HCT116 (cell line): ENCODE measurements at regions not wholly inside any gene's neighbourhood (a gene's known extent, or its start where the extent isn't known, plus 50 kb on each side); places are given as distances from the start of the nearest gene placed in this dataset.

Source experiments
- ATAC-seq: fragments of 200-7000 bp; cut with Tn5 transposase; 2 replicates; pipeline ENCODE4 v1.9.1; 2020; ENCODE audit warnings: mild to moderate bottlenecking, moderate library complexity
- BruUV-seq: library from RNA; stranded (reverse); fragments of 400-500 nt; replicated peaks from 2 replicates; lab custom pipeline; 2021; lab: Mats Ljungman, UMichigan
- CTCF ChIA-PET: fragments of 300-600 bp; sonication (Branson Sonifier 250); formaldehyde crosslinking; loops from one replicate; lab custom pipeline; 2021; ENCODE audit warnings: antibody characterized with exemption; lab: Charles Lee
- POLR2A ChIA-PET: fragments of 300-600, 350-600 bp; sonication (Branson Sonifier 250); formaldehyde crosslinking; loops from one replicate; lab custom pipeline; 2021; ENCODE audit warnings: antibody characterized with exemption; lab: Charles Lee
- RAD21 ChIA-PET, 2 experiments: fragments of 300-600 bp; sonication (Branson Sonifier 250); formaldehyde crosslinking; loops; one replicate each; lab custom pipeline; 2023; ENCODE audit warnings: low total read pairs in 2 of 2; ENCODE audit not compliant: uncharacterized antibody in 2 of 2, unreplicated experiment in 2 of 2, low non-redundant PET in 1 of 2; lab: Charles Lee
- DNase-seq: peaks from one replicate; pipeline ENCODE4 v3.0.0-alpha.2; 2010; ENCODE audit warnings: low read depth, low spot score
- H2AFZ ChIP-seq: fragments of 200-600 bp; shearing (Covaris generic), sonication (generic); 2 replicates; pipeline ENCODE4 v1.6.1; 2017; ENCODE audit warnings: low read depth, mixed run types, mixed read lengths, antibody characterized with exemption, low read length; ENCODE audit not compliant: poor library complexity, severe bottlenecking
- H3K27ac ChIP-seq: 2 replicates; pipeline ENCODE4 v1.5.1; 2012; ENCODE audit warnings: low read depth, low read length
- H3K27me3 ChIP-seq: fragments of 200-600 bp; sonication (generic); 2 replicates; pipeline ENCODE4 v1.6.1; 2016; ENCODE audit warnings: mixed run types, low read length, mixed read lengths; ENCODE audit not compliant: insufficient read depth
- H3K36me3 ChIP-seq, 2 experiments: fragments of 200-500 bp in 1 of 2; fragments of 200-600 bp in 1 of 2; sonication (Bioruptor generic) in 1 of 2; sonication (generic) in 1 of 2; 2 replicates each; pipeline versions ENCODE4 v1.5.1 to v1.6.1; 2014 to 2016; ENCODE audit warnings: low read length in 2 of 2, inconsistent platforms in 1 of 2, mixed read lengths in 1 of 2, mixed run types in 1 of 2; ENCODE audit not compliant: insufficient read depth in 2 of 2, control insufficient read depth in 1 of 2
- H3K4me1 ChIP-seq, 2 experiments: fragments of 200-600 bp in 1 of 2; sonication (generic) in 1 of 2; 2 replicates each; pipeline versions ENCODE4 v1.5.1 to v1.6.1; 2012 to 2017; ENCODE audit warnings: low read length in 2 of 2, inconsistent platforms in 1 of 2, mild to moderate bottlenecking in 1 of 2, mixed read lengths in 1 of 2, mixed run types in 1 of 2, moderate library complexity in 1 of 2; ENCODE audit not compliant: insufficient read depth in 2 of 2, control insufficient read depth in 1 of 2
- H3K4me2 ChIP-seq: fragments of 200-600 bp; sonication (generic); 2 replicates; pipeline ENCODE4 v1.6.1; 2017; ENCODE audit warnings: mixed run types, low read length, mixed read lengths
- H3K4me3 ChIP-seq, 2 experiments: fragments of 200-600 bp in 1 of 2; sonication (generic) in 1 of 2; replicated peaks in 1 of 2; 2 replicates each; pipeline ENCODE4 v1.5.1; 2011 to 2016; ENCODE audit warnings: low read length in 2 of 2, control low read depth in 1 of 2, low read depth in 1 of 2, mild to moderate bottlenecking in 1 of 2, mixed read lengths in 1 of 2, mixed run types in 1 of 2
- H3K79me2 ChIP-seq: fragments of 200-600 bp; sonication (generic); 2 replicates; pipeline ENCODE4 v1.6.1; 2017; ENCODE audit warnings: mild to moderate bottlenecking, mixed run types, low read length, moderate library complexity, mixed read lengths; ENCODE audit not compliant: insufficient read depth
- H3K9ac ChIP-seq: fragments of 200-600 bp; sonication (generic); 2 replicates; pipeline ENCODE4 v1.6.1; 2016; ENCODE audit warnings: low read length, mixed read lengths
- H3K9me2 ChIP-seq: fragments of 200-600 bp; sonication (generic), shearing (Covaris generic); 2 replicates; pipeline ENCODE4 v1.6.1; 2017; ENCODE audit warnings: mixed run types, mild to moderate bottlenecking, moderate library complexity; ENCODE audit not compliant: insufficient read depth
- H3K9me3 ChIP-seq, 2 experiments: fragments of 200-500 bp in 1 of 2; fragments of 200-600 bp in 1 of 2; sonication (Bioruptor generic) in 1 of 2; sonication (generic) in 1 of 2; 2 replicates each; pipeline ENCODE4 v1.6.1; 2014 to 2017; ENCODE audit warnings: low read length in 2 of 2, mixed read lengths in 2 of 2, inconsistent platforms in 1 of 2, low read depth in 1 of 2, mild to moderate bottlenecking in 1 of 2, mixed run types in 1 of 2, moderate library complexity in 1 of 2; ENCODE audit not compliant: control insufficient read depth in 1 of 2, insufficient read depth in 1 of 2
- H4K20me1 ChIP-seq: fragments of 200-600 bp; sonication (generic), shearing (Covaris generic); 2 replicates; pipeline ENCODE4 v1.6.1; 2017; ENCODE audit warnings: mixed run types, mild to moderate bottlenecking, moderate library complexity; ENCODE audit not compliant: insufficient read depth
- CBX3 ChIP-seq: IDR thresholded peaks from 2 replicates; pipeline ENCODE4 v1.6.1; 2012; ENCODE audit warnings: low read depth
- EZH2 ChIP-seq: fragments of 200-600 bp; sonication (generic); IDR thresholded peaks from 2 replicates; pipeline ENCODE4 v1.6.1; 2017; ENCODE audit warnings: antibody characterized with exemption, mixed run types
- EZH2phosphoT487 ChIP-seq: fragments of 200-600 bp; IDR thresholded peaks from 2 replicates; pipeline ENCODE4 v1.6.1; 2018; ENCODE audit warnings: antibody characterized with exemption, borderline replicate concordance
- JUND ChIP-seq: IDR thresholded peaks from 2 replicates; pipeline ENCODE4 v1.6.1; 2012
- POLR2AphosphoS5 ChIP-seq: IDR thresholded peaks from 2 replicates; pipeline ENCODE4 v1.6.1; 2011; ENCODE audit warnings: mild to moderate bottlenecking, low read depth, low read length, moderate library complexity
- RAD21 ChIP-seq: IDR thresholded peaks from 2 replicates; pipeline ENCODE4 v1.6.1; 2012; ENCODE audit warnings: low read depth, mild to moderate bottlenecking
- SIN3A ChIP-seq: IDR thresholded peaks from 2 replicates; pipeline ENCODE4 v1.6.1; 2012; ENCODE audit warnings: low read depth
- TCF7L2 ChIP-seq: IDR thresholded peaks from 2 replicates; pipeline ENCODE4 v1.7.0; 2011; ENCODE audit warnings: borderline replicate concordance, inconsistent platforms; ENCODE audit not compliant: insufficient read depth, insufficient read length; ENCODE audit errors: extremely low read depth
- intact Hi-C: fragments of 100-400 bp; cut with micrococcal nuclease; formaldehyde crosslinking; loops from 2 replicates; pipeline ENCODE4 v1.10.0; 2022
- TF ChIP-seq, protein P1 (sequence below), 3 experiments: fragments of 200-600 bp in 1 of 3; sonication (generic) in 1 of 3; IDR thresholded peaks in 2 of 3; conservative IDR thresholded peaks in 1 of 3; 2 replicates each; pipeline ENCODE4 v1.5.1; 2012 to 2017; ENCODE audit warnings: low read depth in 2 of 3, low read length in 2 of 3, antibody characterized with exemption in 1 of 3, borderline replicate concordance in 1 of 3, control low read depth in 1 of 3, mild to moderate bottlenecking in 1 of 3, mixed read lengths in 1 of 3, mixed run types in 1 of 3, moderate library complexity in 1 of 3; ENCODE audit not compliant: insufficient read depth in 1 of 3
- TF ChIP-seq, protein P2 (sequence below): IDR thresholded peaks from 2 replicates; pipeline ENCODE4 v1.6.1; 2012

DNA sequence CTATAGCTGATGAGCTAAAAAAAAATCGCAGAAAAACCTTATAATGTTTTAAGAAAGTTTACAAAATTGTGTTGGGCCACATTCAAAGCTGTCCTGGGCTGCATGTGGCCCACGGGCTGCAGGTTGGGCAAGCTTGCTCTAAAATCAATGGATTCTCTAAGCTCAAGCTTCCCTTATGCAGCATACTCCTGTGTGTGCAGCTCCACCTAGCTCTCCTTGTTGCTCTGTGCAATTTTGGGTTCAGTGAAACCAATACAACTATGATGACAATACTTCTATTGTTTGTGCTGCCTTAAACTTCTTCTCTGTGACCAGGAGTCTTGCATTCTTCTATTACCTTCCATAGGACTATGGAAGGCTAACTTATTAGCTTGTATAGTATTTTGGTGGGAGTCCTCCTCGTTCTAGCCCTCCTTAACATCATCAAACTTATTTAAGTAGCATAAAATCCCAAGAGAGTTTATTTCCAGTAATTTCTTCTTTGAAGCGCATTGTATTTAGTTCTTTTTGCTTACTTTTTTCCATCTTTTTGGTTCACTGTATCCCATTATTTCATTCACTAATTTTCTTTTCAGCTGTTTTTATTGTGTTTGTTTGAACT is 170.9 kb upstream of the SMIM30 start:
- Histone ChIP-seq H3K36me3 (no peaks in the 10 kb centered on the region), H3K27ac (no peak overlapping the region)
- TF ChIP-seq CBX3 (0 out of 2 replicates have a peak, but pooled peaks have one; percentile 29), RAD21 (peak; percentile 82), EZH2phosphoT487 (no peak)
- TF ChIP-seq, protein P1, sequence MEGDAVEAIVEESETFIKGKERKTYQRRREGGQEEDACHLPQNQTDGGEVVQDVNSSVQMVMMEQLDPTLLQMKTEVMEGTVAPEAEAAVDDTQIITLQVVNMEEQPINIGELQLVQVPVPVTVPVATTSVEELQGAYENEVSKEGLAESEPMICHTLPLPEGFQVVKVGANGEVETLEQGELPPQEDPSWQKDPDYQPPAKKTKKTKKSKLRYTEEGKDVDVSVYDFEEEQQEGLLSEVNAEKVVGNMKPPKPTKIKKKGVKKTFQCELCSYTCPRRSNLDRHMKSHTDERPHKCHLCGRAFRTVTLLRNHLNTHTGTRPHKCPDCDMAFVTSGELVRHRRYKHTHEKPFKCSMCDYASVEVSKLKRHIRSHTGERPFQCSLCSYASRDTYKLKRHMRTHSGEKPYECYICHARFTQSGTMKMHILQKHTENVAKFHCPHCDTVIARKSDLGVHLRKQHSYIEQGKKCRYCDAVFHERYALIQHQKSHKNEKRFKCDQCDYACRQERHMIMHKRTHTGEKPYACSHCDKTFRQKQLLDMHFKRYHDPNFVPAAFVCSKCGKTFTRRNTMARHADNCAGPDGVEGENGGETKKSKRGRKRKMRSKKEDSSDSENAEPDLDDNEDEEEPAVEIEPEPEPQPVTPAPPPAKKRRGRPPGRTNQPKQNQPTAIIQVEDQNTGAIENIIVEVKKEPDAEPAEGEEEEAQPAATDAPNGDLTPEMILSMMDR (IDR thresholded peaks at IDR 0.05 in 2 of 3, conservative IDR thresholded peaks at IDR 0.05 in 1 of 3; ENCODE audit: borderline replicate concordance in 1 of 3, insufficient read depth in 1 of 3, low read depth in 2 of 3, low read length in 2 of 3) = peak; percentile 53 to 66 (median 54); a peak in 5 of 6 replicates
- TF ChIP-seq, all 23 proteins: peak for 3
- BruUV-seq = no TSS peak
- Histone ChIP-seq H2AFZ (no peak overlapping the region), H3K4me3 (no peak overlapping the region), H3K9ac (no peak overlapping the region), H3K27me3 (no peaks in the 10 kb centered on the region), H3K4me2 (no peak overlapping the region), H3K9me2 (no peaks in the 10 kb centered on the region), H4K20me1 (no peaks in the 10 kb centered on the region), H3K4me1 (no peaks in the 10 kb centered on the region; a peak in 1 of 4 replicates), H3K9me3 (no peaks in the 10 kb centered on the region), H3K79me2 (no peaks in the 10 kb centered on the region)
- CTCF ChIA-PET = interaction anchor here (0.8 to 1.3 kb wide), 3 partner anchors 129 to 276 kb away, joined by 3 to 18 read pairs (median 12); no protein-coding TSS in a partner anchor
- POLR2A ChIA-PET = interaction anchor here (0.6 kb wide), 1 partner anchor 167 kb away, joined by 3 read pairs; no protein-coding TSS in a partner anchor
- intact Hi-C loops = loop anchor here (1.0 to 10.0 kb wide), 2 partner anchors 274 to 734 kb away; no protein-coding TSS in a partner anchor
- RAD21 ChIA-PET = interaction anchor here (0.9 to 1.0 kb wide), 2 partner anchors 129 kb away, joined by 5 to 6 read pairs; no protein-coding TSS in a partner anchor
- peak; percentile 51 for DNase-seq
- ATAC-seq = peak; percentile 98

GRCh38 chr7:113285411-113285810 is 167.1 kb upstream of the SMIM30 start:
- no peak for ATAC-seq
- no peak for DNase-seq
- ChIA-PET RAD21 (no interaction called here), POLR2A (no interaction called here), CTCF (no interaction called here)
- no peaks in the 10 kb centered on the region for H3K27me3 ChIP-seq
- no peak overlapping the region for H3K27ac ChIP-seq
- no peaks in the 10 kb centered on the region for H3K79me2 ChIP-seq
- no peak overlapping the region for H3K4me3 ChIP-seq
- no peak overlapping the region for H3K4me2 ChIP-seq
- intact Hi-C loops = loop anchor here (10.0 kb wide), 1 partner anchor 731 kb away; no protein-coding TSS in a partner anchor
- no peaks in the 10 kb centered on the region for H3K9me2 ChIP-seq
- H3K9me3 ChIP-seq = no peaks in the 10 kb centered on the region
- no peak overlapping the region for H2AFZ ChIP-seq
- no peaks in the 10 kb centered on the region for H4K20me1 ChIP-seq
- no TSS peak for BruUV-seq
- H3K36me3 ChIP-seq = no peaks in the 10 kb centered on the region
- no peak overlapping the region for H3K9ac ChIP-seq
- H3K4me1 ChIP-seq = no peaks in the 10 kb centered on the region; a peak in 1 of 4 replicates
- TF ChIP-seq, protein P2, sequence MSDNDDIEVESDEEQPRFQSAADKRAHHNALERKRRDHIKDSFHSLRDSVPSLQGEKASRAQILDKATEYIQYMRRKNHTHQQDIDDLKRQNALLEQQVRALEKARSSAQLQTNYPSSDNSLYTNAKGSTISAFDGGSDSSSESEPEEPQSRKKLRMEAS = no peak
- TF ChIP-seq EZH2 (no peak), POLR2AphosphoS5 (no peak), SIN3A (no peak), EZH2phosphoT487 (no peak), TCF7L2 (no peak), JUND (no peak)
